RKO (cell line): ENCODE measurements at regions not wholly inside any gene's neighbourhood (a gene's known extent, or its start where the extent isn't known, plus 50 kb on each side); places are given as distances from the start of the nearest gene placed in this dataset.
A peak's percentile ranks its signal among the peaks of the same experiment; 100 is the strongest.
"Not testable (repeated sequence)": the region's sequence is repeated elsewhere in the genome, so short reads cannot be mapped to it uniquely, and the experiment has no call there.

Experiments used
- DNase-seq: peaks from one replicate; pipeline ENCODE4 v3.0.0-alpha.2; 2016; ENCODE audit warnings: low spot score

DNA sequence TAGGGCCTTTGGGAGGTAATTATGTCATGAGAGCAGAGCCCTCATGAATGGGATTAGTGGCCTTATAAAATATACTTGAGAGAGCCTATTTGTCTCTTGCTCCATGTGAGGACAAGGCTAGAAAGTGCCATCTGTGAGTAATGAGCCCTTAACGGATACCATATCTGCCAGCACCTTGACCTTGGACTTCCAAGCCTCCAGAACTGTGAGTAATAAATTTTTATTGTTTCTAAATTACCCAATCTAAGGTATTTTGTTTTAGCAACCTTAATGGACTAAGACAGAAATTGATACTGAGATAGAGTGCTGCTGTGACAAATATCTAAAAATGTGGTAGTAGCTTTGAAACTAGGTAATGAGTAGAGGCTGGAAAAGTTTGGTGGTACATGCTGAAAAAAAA, 285.0 kb upstream of the DIPK2B start:
- no peak for DNase-seq

GRCh38 chrX:45479835-45480422, 279.3 kb upstream of the DIPK2B start:
- peak; percentile 73 for DNase-seq

- DNase-seq, result peak; percentile 62
Observed at GRCh38 chrX:45479196-45479834, 278.6 kb upstream of the DIPK2B start.

GRCh38 chrX:45472968-45473367, 272.3 kb upstream of the DIPK2B start:
- peak; percentile 20 for DNase-seq

DNA sequence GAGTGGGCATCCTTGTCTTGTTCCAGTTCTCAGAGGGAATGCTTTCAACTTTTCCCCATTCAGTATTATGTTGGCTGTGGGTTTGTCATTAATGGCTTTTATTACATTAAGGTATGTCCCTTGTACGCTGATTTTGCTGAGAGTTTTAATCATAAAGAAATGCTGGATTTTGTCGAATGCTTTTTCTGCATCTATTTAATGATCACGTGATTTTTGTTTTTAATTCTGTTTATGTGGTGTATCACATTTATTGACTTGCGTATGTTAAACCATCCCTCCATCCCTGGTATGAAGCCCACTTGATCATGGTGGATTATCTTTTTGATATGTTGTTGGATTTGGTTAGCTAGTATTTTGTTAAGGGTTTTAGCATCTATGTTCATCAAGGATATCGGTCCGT, 266.9 kb upstream of the DIPK2B start:
- not testable (repeated sequence) for DNase-seq

DNA sequence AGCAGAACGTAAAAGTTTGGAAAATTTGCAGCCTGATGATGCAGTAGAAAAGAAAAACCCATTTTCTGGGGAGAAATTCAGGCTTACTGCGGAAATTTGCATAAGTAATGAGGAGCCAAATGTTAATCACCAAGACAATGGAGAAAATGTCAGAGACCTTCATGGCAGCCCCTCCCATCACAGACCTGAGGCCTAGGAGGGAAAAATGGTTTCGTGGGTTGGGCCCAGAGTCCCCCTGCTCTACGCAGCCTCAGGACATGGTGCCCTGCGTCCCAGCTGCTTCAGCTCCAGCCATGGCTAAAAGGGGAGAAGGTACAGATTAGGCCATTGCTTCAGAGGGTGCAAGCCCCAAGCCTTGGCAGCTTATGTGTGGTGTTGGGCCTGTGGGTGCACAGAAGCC, 255.1 kb upstream of the DIPK2B start:
- not testable (repeated sequence) for DNase-seq

GRCh38 chrX:45454290-45454689, 253.6 kb upstream of the DIPK2B start:
- DNase-seq, result no peak

- no peak for DNase-seq
Observed at GRCh38 chrX:45449982-45450381, 249.3 kb upstream of the DIPK2B start.

DNA sequence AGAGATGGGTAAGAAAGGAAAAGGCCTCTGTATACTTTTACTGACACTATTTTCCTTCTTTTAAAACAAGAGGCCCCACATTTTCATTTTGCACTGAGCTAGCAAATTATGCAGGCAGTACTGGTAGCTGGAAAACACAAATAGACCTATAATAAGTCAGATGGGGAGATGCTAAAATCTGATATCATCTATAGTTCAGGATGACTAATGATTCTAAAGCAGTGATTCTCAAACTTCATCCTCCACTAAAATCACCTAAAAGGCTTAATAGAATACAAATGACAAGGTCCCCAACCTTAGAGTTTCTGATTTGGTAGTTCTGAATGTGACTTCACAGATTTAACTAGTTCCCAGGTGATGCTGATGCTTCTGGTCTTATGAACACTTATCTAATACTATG, 247.3 kb upstream of the DIPK2B start:
- no peak for DNase-seq

- no peak for DNase-seq
Observed at GRCh38 chrX:45447331-45447730, 246.7 kb upstream of the DIPK2B start.

- peak; percentile 98 for DNase-seq
Observed at GRCh38 chrX:45445745-45446412, 245.2 kb upstream of the DIPK2B start.

DNA sequence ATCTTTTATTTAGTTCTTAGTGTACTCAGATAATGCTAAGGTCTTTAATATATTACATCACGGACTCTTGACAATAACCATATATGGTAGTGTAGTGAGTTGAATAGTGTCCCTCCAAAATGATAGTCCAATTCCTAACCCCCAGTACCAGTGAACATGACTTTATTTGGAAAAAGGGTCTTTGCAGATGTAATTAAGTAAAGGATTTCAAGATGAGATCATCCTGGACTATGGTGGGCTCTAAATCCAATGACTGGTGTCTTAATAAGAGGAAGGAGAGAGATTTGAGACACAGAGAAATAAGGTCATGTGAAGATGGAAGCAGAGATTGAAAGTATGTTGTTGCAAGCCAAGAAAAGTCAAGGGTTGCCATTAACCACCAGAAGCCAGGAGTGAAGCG, 236.5 kb upstream of the DIPK2B start:
- no peak for DNase-seq

GRCh38 chrX:45435481-45435880, 234.8 kb upstream of the DIPK2B start:
- DNase-seq, result no peak

DNA sequence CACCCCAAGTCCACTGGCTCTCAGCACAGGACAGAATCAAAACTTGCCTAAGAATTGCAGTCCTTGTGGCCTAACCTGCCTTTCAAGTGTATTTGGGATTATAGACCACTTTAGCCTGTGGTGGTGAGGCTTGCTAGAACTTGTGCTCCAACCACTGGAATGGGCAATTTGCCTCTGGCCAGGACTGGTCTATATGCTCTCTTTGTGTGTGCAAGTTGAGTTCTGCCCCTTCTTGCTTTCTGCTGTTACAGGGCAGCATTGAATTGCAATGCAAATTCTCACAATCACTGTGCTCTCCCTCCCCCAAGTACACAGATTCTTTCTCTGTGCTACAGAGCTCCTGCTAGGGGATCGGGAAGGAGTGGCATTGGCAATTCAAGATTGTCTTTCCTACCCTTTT, 233.6 kb upstream of the DIPK2B start:
- DNase-seq, result no peak

DNA sequence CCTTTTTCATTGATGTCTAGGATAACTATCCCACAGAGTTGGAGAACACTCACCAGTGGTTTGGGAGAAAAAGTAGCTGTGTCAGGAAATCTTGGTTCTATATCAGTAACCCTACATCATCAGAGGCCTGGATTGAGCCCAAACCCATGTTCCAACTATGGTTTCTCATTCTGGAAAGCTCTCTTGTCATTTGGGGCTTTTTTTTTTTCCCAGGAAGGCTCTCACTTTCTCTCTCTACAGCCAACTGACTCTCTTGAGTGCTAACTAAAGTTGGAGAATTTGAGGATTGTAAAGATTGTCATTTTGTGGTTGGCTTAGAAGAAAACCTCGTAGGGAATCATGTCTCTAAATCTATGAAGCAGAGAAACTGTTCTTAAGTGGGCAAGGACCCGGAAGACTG, 228.2 kb upstream of the DIPK2B start:
- no peak for DNase-seq

GRCh38 chrX:45424326-45424725, 223.7 kb upstream of the DIPK2B start:
- DNase-seq, result no peak

DNA sequence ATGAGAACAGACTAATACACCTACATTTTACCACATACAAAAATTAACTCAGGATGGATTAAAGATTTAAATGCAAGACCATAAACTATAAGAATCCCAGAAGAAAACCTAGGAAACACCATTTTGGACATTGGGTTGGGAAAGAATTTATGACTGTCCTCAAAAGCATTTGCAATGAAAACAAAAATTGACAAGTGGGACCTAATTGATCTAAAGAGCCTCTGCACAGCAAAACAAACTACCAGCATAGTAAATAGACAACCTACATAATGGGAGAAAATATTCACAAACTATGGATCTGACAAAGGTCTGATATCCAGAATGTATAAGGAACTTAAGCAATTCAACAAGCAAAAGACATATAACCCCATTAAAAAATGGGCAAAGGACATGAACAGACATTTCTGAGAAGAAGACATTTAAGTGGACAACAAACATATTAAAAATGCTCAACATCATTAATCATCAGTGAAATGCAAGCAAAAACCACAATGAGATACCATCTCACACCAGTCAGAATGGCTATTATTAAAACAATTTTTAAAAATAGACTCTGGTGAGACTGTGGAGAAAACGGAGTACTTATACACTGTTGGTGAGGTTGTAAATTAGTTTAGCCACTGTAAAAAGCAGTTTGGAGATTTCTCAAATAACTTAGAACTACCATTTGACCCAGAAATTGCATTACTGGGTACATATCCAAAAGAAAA, 221.7 kb upstream of the DIPK2B start:
- DNase-seq, result no peak

- DNase-seq, result no peak
Observed at GRCh38 chrX:45421806-45422205, 221.1 kb upstream of the DIPK2B start.

DNA sequence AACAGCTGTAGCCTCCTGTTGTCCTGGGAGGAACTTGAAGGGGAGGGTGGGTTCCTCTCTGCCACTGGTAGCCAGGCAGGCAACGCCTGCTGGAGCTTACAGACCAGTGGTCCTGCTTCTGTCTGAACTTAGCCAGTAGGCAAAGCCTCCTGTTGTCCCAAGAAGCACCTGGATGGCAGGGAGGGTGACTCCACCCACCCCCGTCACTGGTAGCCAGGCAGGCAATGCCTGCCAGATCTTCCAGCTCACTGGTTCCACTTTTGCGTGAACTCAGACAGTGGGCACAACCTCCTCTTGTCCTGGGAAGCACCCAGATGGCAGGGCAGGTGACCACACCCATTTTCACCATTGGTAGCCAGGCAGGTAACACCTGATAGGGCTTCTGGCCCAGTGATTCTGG, 203.5 kb upstream of the DIPK2B start:
- DNase-seq, result no peak

DNA sequence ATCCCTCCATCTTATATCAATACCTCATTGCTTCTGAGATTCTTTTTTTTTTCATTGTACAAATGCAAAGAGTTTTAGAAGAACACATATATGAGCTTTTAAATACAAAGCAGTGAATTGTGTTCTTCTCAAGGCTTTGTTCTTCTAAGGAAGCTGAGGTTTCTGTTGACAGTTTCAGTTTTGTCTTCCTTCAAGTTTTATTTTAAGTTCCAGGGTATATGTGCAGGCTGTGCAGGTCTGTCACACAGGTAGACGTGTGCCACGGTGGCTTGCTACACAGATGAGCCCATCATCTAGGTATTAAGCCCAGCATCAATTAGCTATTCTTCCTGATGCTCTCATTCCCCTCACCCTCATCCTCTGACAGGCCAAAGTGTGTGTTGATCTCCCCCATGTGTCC, 201.2 kb upstream of the DIPK2B start:
- DNase-seq, result no peak

GRCh38 chrX:45400951-45401725, 200.5 kb upstream of the DIPK2B start:
- DNase-seq, result not testable (repeated sequence)
